ENCODE measurements at regions not wholly inside any gene's neighbourhood (a gene's known extent, or its start where the extent isn't known, plus 50 kb on each side); places are given as distances from the start of the nearest gene placed in this dataset.

DNA sequence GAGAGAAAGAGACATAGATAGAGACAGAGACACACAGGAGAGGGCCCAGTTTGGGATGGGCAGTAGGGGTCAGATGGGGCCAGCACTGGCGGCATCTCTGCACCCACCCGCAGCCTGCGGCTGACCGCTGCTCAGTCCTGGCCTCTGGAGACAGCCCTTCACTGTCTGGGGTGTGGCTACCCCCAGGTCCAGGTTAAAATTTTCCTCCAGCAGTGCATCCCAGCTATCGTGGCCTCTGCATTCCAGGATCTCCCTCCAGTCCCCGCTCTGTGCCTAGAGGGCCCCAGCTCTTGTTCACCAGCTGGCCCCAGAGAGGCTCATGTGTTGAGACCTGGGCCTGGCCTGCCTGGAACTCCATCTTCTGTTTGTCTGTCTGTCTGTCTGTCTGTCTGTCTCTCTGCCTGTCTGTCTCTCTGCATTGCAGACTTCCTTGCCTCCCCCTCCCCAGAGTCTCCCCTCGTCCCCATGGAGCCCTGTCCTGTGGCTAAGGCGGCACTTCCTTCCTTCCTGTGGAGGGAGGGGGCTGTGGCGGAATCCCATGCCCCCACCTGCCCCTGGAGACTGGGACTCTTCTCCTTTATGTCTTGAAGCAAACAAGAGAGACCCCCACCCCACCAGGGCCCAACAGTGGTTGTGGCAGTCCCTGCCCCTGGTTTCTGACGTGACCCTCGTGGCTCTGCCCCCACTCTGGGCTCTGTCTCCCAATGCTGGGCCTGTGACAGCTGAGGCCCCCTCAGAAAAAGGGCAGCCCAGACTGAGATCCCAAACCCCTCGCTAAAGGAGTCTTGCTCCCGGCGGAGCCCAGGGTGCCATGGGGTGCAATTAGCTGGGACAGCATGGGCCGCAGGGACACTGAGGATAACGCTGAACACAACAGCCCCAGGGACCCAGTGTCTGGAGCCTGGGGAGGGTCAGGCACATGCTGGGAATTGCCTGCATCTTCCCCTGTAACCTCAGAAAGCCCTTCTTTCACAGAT is 241.8 kb downstream of the NPHP4 start:
- no peak for DNase-seq (ENCODE audit: low read depth)

DNA sequence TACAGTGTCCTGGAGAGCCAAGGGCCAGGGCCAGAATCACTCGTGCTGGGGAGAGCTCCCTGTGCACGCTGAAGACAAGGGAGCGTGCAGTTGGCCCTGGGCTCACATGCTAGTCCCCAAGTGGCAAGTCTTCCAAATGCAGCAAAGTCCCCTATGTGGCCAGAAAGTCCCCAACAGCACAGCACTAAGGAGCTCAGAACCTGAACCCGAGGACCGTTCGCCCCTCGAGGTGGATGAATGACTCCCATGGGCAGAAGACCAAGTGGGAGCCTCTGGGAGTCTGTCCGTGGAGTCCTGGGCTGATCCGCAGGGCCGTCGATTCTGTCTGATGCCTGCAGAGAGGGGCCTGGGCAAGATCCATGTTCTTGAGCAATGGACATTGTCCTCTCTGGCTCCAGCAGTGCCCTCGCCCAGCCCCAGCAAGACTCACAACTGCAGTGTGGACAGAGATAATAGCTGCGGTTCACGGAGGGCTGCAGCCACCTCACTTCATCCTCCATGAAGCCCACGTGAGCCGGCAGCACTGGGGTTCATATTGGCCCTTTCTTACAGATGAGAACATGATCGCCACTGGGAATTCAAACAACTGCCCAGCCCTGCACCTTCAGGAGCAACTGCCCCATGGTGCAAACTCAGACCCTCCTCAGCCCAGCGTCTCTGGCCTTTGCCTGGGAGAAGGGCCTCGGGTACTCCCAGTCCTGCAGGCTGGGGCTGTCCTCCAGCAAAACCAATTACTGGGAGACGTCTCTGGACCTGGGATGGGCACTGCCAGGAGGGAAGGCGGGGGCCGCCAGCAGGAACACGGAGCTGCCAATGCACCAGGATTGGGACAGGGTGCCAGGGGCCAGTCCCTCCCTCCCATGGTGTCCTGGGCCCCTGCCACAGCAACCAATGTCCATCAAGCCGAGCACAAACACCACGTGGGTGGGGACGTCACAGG is 243.7 kb downstream of the NPHP4 start:
- no peak for DNase-seq (ENCODE audit: low read depth)

DNA sequence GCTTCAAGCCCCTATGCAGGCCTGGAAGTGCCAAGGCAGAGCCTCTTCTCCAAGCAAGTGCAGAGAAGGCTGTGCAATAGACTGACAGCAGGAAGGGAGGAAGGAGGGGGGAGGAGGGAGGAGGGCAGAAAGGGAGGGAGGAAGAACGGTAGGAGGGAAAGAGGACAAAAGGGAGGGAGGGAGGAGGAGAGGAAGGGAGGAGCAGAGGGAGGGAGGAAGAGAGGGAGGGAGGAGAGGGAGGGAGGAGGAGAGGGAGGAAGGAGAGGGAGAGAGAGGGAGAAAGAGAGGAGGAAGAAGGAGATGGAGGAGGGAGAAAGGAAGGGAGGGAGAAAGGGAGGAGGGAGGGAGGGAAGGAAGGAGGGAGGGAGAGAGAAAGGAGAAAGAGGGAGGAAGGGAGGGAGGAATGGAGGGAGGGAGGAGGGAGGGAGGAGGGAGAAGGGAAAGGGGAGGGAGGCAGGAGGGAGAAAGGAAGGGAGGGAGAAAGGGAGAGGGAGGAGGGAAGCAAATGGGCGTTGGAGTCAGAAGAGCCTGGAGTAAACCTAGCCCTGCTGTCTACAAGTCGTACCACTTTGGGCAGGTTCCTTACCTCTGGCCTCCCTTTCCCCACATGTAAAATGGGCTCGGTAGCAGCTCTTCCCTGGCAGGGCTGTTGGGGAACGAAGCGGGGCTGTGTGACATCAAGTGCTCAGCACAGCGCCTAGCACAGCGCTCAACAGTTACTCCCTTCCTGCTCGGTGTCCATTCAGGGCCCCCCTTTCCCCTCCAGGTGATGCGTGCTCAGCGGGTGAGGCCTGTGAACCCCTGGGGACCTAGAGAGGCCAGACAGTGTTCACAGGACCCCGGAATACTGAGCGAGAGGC is 244.6 kb downstream of the NPHP4 start:
- no peak for DNase-seq (ENCODE audit: low read depth)

DNA sequence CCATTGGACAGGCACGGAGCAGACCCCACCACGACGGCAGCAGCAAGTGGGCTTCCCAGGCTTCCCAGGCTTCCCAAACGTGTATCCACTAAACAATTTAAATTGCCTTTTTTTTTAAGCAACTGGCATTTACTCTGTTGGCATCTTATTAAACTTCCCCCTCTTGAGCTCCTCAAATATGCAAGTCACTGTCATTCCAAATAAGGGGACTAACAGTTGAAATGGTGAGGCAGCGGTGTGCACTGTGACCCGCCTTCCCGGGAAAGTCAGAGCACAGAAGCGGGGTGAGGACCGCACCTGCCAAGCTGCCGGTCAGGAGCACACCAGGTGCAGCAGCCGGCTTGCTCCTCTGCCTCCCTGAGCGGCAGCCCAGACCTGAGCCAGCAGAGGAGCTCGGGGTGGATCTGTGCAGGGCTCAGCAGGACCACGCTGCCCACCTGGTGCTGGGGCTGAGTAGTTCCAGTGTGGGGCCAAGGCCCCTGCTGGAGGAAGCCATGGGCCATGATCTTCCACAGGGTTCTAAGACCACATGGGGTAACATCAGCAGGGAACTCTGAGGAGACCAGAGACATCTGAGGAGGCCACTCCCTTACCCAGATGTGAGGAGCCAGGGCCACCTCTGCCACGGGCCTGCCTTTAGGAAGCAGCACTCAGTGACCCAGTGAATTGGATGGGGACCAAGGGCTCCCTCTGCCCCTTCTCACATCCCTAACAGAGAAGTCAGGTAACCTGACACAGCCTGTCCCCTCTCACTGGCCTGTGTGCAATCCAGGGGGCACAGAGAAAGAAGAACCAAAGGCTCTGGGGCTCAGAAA is 245.4 kb downstream of the NPHP4 start:
- DNase-seq (ENCODE audit: low read depth), result no peak

DNA sequence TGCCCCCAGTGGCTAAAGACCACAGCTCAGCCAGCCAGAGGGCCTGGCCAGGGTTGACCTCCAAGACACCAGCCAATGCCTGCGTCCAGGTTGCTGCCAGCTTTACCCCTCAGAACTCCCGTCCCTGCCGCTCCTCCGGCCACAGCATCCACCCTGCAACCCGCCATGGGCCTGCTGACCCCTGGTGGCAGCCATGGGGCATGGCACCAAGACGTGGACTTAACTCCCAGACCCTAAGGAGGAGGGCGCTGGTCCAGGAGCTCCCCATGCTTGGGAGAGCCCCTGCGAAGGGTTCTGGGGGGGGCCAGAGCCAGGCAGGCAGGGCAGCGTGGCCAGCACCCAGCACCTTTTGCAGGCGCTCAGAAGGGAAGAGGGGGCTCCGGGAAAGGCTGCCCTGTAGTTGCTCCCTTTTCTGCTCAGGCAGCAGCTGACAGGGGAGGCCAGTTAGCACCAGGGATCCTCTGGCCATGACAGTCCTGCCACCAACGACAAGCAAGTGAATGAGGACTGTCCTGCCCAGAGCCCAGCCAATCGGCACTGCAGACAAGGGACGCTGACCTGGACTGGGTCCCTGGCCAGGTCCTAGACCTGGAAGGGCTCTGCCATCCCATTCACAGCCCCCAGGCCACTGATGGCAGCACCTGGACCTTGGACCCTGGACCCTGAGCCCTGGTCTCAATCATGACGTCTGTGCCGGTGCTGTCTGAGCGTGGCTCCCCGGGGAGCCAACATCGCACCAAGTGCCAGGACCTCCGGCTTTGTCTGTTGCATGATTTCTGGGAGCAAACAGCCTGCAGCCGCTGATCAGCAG is 246.2 kb downstream of the NPHP4 start:
- peak; percentile 59 for DNase-seq (ENCODE audit: low read depth)

DNA sequence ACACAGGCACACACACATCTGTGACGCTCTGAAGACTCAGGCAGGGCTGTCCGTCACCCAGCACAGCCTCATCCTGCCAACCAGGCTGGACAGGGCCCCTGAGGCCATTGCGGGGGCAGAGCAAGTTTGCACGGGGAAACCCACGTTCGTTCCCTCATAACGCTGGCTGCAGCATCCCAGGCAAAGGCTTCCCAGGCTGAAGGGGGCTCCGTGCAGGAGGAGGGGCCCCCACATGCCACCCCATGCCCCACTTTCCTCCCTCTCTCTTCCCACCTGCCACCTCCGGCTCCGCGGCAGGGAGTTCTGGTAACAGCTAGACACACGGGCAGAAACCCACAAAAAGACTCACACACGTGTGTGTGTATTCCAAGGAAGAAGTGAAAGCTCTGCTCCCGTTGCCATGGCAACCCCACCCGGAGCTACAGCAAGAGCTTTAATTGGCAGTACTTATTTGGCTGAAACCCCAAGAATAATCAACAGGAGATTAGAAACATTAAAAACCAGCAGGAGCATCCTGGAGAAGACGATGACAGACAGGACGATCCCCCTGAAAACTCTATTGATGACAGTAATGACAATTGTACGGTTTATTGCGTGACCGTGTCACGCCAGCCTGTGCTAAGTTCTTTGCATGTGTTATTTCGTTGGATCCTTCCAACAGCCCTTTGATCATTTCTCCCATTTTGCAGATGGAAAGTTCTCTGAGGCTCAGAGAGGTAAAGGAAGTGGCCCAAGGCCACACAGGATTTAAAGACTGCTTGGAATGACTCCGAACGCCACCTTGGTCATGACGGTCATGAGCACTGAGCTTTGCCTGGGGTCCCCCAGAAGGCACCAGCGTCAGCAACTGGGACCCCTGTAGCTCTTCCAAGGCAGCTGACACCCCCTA is 247.1 kb downstream of the NPHP4 start:
- DNase-seq (ENCODE audit: low read depth), result peak; percentile 35

DNA sequence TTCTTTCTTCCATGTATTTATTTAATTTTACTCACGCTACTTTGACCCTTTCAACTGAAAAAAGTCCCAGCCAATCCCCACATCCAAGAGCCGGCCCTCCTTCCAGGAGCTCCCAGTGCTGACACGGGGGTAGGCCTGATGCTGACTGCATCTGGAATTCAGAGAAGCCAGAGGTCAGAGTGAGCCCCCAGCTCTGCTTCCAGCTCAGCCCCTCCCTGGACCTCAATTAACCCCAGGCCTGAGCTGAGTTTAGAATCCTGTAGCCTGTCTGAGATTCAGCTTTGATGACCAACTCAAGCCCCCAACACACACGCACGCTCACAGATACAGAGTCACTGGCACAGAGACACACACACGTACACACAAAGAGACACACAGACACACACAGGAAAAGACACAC is 247.9 kb downstream of the NPHP4 start:
- DNase-seq (ENCODE audit: low read depth), result no peak

DNA sequence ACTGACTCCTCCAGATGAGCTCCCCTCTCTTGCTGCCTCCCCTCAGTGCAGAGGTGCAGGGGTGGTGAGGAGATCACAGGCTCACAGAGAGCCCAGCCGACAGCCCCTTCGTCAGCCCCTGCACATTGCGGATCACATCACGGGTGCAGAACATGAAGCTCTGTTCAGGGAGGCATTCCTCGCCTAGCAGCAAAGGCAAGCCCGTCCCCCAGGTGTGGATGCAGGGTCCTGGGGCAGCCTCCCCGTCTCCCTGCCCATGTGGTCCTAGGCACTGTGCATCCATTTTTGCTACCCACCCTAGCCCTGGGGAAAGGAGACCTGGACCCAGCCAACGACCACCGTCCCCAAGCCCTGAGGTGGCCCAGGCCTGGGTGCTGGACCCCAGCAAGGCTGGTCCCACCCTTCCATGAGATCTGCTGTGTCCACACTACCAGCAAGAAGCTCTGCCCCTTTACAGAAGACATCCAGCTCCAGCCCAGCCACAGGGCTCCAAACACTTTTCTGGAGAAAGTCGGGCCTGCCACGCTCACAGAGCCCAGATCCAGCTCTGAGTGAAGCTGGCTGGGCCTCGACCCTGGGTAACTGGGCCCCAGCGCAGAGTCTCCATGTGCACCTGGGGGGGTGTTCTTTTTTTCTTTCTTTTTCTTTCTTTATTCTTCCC is 248.7 kb downstream of the NPHP4 start:
- no peak for DNase-seq (ENCODE audit: low read depth)

DNA sequence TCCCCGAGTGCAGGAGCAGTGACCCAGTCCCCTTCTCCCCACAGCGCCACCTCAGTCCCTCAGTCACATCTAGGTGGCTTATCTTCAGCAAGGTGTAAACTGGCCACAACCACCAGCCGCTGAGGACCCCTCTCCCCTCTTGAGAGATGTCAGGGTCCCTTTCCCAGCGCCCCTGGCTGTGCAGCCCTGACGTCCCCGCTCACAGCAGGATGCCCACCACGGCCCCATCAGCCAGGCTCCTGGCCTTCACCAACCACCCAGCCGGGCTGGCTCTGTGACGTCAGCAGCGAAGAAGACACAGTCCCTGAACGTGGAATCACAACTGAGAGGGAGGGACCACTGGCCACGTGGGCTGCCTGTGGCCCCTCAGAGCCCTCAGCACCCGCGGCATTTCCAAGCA is 249.4 kb downstream of the NPHP4 start:
- DNase-seq (ENCODE audit: low read depth), result no peak

DNA sequence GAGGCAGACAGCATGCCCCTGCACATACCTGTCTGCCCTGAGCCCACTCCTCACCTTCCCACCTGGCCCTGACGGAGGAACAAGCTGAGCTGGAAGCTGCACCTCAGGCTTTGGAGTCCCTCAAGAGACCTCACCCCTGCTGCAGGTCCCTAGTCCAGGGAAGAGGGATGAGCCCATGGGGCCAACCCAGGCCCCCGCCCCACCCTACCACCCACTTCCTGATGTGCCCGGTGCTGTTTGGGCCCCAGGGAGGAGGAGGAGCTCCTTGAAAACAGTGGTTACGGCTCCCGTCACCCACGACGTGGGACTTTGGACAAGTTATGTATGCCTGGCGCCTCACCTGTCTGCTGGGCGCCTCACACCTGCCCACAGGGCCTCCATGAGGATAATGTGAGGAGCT is 250.2 kb downstream of the NPHP4 start:
- no peak for DNase-seq (ENCODE audit: low read depth)

DNA sequence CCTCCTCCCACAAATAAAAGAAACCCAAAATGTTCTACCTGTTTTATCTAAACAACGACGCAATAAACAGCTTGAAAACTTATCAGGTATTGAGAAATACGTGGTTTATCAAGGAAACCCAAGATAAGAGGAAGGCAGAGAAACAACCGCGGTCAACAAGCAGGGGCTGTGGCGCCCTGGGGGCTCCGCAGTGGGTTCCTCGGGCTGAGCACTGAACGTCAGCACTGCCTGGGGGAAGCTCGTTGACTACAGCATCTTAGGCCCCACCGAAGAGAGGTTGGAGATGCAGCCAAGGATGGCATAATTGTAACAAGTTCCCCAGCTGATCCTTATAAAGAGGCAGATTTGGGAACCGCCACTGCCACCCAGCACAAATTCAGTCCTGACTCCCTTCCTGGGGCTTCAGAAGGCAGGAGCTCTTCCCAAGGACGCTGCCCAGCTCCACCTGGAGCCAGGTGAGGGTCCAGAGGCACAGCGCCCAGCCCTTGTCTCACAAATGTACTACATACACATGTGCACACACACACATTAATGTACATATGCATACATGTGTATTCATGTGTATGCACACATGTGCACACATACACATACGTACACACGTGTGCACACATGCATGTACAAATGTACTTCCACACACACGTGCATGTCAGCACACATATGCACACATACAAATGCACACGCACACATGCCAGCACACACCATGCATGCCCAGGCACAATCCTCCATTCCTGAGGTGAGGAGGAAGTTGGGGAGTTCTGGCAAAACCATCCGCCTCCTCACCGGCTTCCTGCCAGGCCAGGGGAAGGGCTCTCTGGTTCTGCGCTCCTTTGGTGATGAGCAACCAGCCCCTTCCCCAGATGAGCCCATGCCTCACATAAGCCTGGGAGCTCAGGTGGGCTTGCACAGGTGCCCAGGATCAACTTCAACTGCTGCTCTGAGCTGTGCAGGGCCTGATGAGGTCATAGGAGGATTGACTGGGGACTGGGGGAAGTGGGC is 251.1 kb downstream of the NPHP4 start:
- no peak for DNase-seq (ENCODE audit: low read depth)

DNA sequence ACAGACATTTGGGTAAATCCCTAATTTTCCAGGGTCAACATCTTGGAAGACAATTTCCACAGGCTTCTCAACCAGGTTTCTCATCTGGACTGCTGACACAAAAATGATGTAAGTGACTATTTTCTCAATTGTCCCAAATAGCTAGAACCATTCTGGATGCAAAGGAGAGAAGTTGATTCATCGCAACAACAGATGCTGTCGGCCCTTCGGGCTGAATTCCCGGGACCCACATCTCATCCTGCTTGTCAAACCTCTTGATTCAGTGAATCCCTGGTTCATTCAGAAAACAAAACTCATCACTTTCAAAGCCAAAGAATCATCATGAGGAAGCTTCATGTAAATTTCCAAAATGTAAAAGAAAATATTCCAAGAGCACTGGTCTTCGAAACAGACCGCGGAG is 251.8 kb downstream of the NPHP4 start:
- DNase-seq (ENCODE audit: low read depth), result no peak

DNA sequence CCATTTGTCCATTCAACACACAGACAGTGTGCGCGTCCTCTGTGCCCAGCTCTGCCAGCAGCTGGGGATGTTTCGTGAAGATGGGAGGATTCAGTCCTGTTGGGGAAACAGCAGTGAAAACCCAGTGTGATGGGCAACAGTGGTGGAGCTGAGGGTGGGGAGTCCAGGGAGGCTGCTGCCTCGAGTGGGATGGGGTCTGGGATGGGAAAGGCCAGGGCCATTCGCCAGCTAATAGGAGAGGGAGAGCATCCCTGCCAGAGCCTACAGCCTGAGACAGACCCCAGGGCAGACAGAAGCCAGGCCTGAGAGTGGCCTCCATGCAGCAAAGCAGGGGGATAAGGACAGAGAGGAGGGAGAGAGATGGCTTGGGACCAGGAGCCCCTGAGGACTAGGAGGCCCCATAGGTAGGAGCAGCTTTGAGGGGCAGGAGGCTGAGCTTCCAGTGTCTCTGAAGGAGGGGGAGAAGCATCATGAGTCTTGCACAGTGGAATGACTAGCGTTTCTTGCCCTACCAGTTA is 252.6 kb downstream of the NPHP4 start:
- no peak for DNase-seq (ENCODE audit: low read depth)

DNA sequence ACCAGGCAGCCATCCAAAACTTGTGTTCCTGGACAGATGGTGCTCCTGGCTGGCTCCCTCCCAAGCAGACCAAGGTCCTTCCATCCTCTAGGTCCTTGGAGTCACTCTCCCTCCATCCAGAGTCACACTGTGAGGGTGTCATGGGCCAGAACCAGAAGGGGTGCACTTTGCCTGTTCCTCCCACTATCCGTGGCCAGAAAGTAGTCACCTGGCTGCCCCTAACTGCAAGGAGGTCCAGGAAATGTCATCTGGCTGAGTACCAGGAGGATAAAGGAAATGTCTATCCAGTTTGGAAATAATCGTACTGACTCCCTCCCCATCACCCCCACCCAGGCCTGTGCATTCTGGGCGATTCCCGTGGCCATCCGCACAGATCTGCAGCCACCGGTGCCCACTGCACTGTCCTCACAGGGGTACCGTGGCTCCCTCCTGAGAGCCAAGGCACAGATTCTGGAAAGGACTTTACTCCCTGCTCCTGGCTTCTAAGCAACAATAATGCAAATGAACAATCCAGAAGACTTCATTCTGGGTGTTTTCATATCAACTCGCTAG is 253.2 kb downstream of the NPHP4 start:
- no peak for DNase-seq (ENCODE audit: low read depth)

DNA sequence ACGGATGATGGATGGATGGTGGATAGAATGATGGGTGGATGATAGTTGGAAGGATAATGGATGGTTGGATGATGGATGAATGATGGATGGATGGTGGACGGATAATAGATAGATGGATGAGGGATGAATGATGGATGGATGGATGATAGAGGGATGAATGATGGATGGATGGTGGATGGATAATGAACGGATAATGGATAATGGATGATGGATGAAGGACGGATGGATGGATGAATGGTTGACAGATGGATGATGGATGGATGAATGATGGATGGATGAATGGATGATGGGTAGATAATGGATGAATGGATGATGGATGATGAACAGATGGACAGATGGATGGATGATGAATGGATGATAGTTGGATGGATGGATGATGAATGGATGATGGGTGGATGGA is 255.1 kb downstream of the NPHP4 start:
- DNase-seq (ENCODE audit: low read depth), result no peak

DNA sequence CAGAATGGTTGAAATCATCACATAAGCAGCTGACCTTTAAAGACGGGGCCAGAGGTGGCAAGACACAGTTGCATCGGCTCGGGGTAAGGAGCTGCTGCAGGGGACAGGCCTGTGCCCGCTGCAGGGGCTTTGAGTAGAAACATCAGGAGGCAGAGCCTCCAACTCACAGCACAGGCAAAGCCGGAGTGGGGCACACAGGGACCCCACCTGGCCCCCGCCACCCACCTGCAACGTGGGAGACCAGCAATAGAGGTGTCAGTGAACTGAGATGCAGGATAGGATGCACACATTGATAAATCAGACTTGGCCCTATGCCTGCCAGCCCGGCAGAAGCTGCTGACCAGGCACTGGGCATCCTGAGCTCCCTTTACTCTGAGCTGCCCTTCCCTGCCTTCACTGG is 257.2 kb downstream of the NPHP4 start:
- no peak for DNase-seq (ENCODE audit: low read depth)

DNA sequence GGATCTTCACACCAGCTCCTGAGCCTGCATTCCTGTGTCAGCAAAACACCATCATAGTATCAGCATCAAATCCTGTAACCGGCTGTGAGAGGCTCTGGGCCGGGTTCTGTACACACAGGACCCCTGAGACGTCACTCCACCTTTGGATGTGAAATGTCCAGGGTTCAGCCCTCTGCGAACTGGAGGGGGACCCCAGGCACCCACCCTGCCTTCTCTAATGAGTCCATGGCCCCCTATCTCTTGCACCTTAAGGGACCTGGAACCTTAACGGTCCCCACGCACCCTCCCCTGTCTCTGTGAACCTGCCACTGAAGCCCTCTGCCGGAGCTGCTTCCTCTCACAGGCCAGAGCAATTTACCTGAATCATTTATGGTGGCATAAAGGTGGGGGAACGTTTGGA is 257.8 kb downstream of the NPHP4 start:
- DNase-seq (ENCODE audit: low read depth), result no peak
